GM19395 (cell line): ENCODE measurements at regions not wholly inside any gene's neighbourhood (a gene's known extent, or its start where the extent isn't known, plus 50 kb on each side); places are given as distances from the start of the nearest gene placed in this dataset.

ENCODE experiments used
- ATAC-seq: cut with Tn5 transposase; IDR thresholded peaks from one replicate; pipeline ENCODE4 v1.9.1; 2021; ENCODE audit warnings: mild to moderate bottlenecking, moderate library complexity; ENCODE audit not compliant: unreplicated experiment

GRCh38 chr5:128870923-128871322 is 94.4 kb upstream of the SLC27A6 start:
- ATAC-seq = no peak

- ATAC-seq = no peak
Observed at GRCh38 chr5:128876569-128877382, 88.5 kb upstream of the SLC27A6 start.

GRCh38 chr5:128877476-128877875 is 87.8 kb upstream of the SLC27A6 start:
- ATAC-seq = no peak

GRCh38 chr5:128881502-128882018 is 83.7 kb upstream of the SLC27A6 start:
- ATAC-seq = no peak

- ATAC-seq = no peak
Observed at GRCh38 chr5:128885649-128886255, 79.5 kb upstream of the SLC27A6 start.

GRCh38 chr5:128895122-128895521 is 70.2 kb upstream of the SLC27A6 start:
- no peak for ATAC-seq

GRCh38 chr5:128896675-128897074 is 68.6 kb upstream of the SLC27A6 start:
- no peak for ATAC-seq

- ATAC-seq = no peak
Observed at GRCh38 chr5:128903550-128903949, 61.7 kb upstream of the SLC27A6 start.

- peak; percentile 18 for ATAC-seq
Observed at GRCh38 chr5:128904805-128905567, 60.3 kb upstream of the SLC27A6 start.

- ATAC-seq = peak; percentile 96
Observed at GRCh38 chr5:128905568-128906110, 59.6 kb upstream of the SLC27A6 start.

GRCh38 chr5:128913551-128913950 is 51.7 kb upstream of the SLC27A6 start:
- ATAC-seq = peak; percentile 82
